ENCODE measurements at regions not wholly inside any gene's neighbourhood (a gene's known extent, or its start where the extent isn't known, plus 50 kb on each side); places are given as distances from the start of the nearest gene placed in this dataset.

- TF ChIP-seq CTCF (IDR thresholded peaks at IDR 0.05) (no peak), POLR2A (IDR thresholded peaks at IDR 0.05) (no peak)
These were observed 173.8 kb upstream of the GLRA2 start for GRCh38 chrX:14355556-14355955.
